ENCODE measurements at regions not wholly inside any gene's neighbourhood (a gene's known extent, or its start where the extent isn't known, plus 50 kb on each side); places are given as distances from the start of the nearest gene placed in this dataset.

DNA sequence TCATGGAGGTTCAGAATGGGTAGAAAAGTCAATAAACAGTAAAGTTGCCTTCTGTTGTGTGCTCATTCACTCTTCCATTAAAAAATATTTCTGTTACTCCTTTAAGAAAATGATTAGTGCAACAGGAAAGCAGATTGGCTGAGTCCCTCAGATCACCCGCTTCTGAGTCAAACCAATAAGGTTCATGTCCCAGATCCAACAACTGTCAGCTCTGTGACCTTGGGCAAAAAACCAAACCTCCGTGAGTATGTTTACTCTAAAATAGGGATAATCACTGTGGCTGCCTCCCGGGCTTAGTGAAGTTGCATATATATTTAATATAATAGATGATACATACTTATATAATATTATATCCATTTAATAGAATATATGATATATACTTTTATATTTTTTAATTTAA, 698.5 kb upstream of the RBFOX1 start:
- whole genome bisulfite sequencing (ENCODE audit: low lambda C conversion rate), result 1% methylated on average over 3 of the region's 3 CpGs
- Histone ChIP-seq H3K27ac (ENCODE audit: extremely low read length, insufficient read depth, low read length) (no peak overlapping the region), H3K4me1 (ENCODE audit: insufficient read depth, low read length) (no peaks in the 10 kb centered on the region), H2AFZ (ENCODE audit: low read length) (no peak overlapping the region), H3K4me3 (replicated peaks in 1 of 3; ENCODE audit: insufficient read depth in 1 of 3, low read depth in 2 of 3, low read length in 3 of 3) (no peak overlapping the region), H3K36me3 (replicated peaks in 1 of 2; ENCODE audit: control insufficient read depth in 1 of 2, insufficient read depth in 2 of 2, low read length in 2 of 2) (no peaks in the 10 kb centered on the region), H3K79me2 (ENCODE audit: insufficient read depth, low read length) (no peaks in the 10 kb centered on the region), H3K27me3 (ENCODE audit: control insufficient read depth in 1 of 2, insufficient read depth in 2 of 2, low read length in 2 of 2) (no peaks in the 10 kb centered on the region), H3K9ac (ENCODE audit: insufficient read depth, low read depth, low read length) (no peak overlapping the region), H3K4me2 (ENCODE audit: low read depth, low read length) (no peak overlapping the region), H4K20me1 (ENCODE audit: insufficient read depth, low read length) (no peaks in the 10 kb centered on the region), H3K9me3 (ENCODE audit: low read length) (no peaks in the 10 kb centered on the region)
- POLR2A ChIA-PET, result no interaction called here
- intact Hi-C loops (cut with micrococcal nuclease; ENCODE audit: unreplicated experiment) (no loop called here), in situ Hi-C loops (cut with HindIII; ENCODE audit: extremely low pct_ligation_motif_present, low pct_unique_long_range_greater_than_20kb) (loop anchor here (25.0 kb wide), 1 partner anchor 1122 kb away; no protein-coding TSS in a partner anchor)
- FAIRE-seq, result no peak
- no peak for DNase-seq (ENCODE audit: low spot score)
- no TSS peak for BruUV-seq (replicated peaks)
- CTCF ChIA-PET (ENCODE audit: low intra/inter-chr PET ratio, low total read pairs), result no interaction called here
- TF ChIP-seq ZNF777 (CRISPR knock-in tag; IDR thresholded peaks at IDR 0.05), result no peak
- no peak for TF ChIP-seq NFE2L1 (CRISPR knock-in tag; IDR thresholded peaks at IDR 0.05; ENCODE audit: borderline replicate concordance)
- TF ChIP-seq RXRA (CRISPR knock-in tag; IDR thresholded peaks at IDR 0.05), result no peak
- TF ChIP-seq THAP11 (CRISPR knock-in tag; IDR thresholded peaks at IDR 0.05), result no peak
- no peak for TF ChIP-seq HNRNPK (IDR thresholded peaks at IDR 0.05; ENCODE audit: low read depth, low read length, poor library complexity, severe bottlenecking)
- TF ChIP-seq, protein P1, sequence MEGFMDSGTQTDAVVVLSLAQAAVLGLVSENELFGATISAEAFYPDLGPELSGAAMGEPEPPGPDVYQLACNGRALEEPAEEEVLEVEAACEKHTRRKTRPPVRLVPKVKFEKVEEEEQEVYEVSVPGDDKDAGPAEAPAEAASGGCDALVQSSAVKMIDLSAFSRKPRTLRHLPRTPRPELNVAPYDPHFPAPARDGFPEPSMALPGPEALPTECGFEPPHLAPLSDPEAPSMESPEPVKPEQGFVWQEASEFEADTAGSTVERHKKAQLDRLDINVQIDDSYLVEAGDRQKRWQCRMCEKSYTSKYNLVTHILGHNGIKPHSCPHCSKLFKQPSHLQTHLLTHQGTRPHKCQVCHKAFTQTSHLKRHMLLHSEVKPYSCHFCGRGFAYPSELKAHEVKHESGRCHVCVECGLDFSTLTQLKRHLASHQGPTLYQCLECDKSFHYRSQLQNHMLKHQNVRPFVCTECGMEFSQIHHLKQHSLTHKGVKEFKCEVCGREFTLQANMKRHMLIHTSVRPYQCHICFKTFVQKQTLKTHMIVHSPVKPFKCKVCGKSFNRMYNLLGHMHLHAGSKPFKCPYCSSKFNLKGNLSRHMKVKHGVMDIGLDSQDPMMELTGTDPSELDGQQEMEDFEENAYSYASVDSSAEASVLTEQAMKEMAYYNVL (CRISPR knock-in tag; IDR thresholded peaks at IDR 0.05; ENCODE audit: borderline replicate concordance), result no peak
- TF ChIP-seq ZNF275 (CRISPR knock-in tag; IDR thresholded peaks at IDR 0.05; ENCODE audit: borderline replicate concordance), result no peak
- TF ChIP-seq ZNF850 (CRISPR knock-in tag; conservative IDR thresholded peaks at IDR 0.05), result no peak
- no peak for TF ChIP-seq ZNF343 (CRISPR knock-in tag; IDR thresholded peaks at IDR 0.05)
- no peak for TF ChIP-seq THAP9 (CRISPR knock-in tag; IDR thresholded peaks at IDR 0.05; ENCODE audit: borderline replicate concordance)
- no peak for TF ChIP-seq EED (CRISPR knock-in tag; IDR thresholded peaks at IDR 0.05)
- no peak for ATAC-seq

Measured in HepG2 (cell line).